ENCODE measurements at regions not wholly inside any gene's neighbourhood (a gene's known extent, or its start where the extent isn't known, plus 50 kb on each side); places are given as distances from the start of the nearest gene placed in this dataset.

- no peaks in the 10 kb centered on the region for H3K36me3 ChIP-seq (ENCODE audit: control insufficient read depth, insufficient read depth, low read length)
- DNase-seq, result no peak
- no peaks in the 10 kb centered on the region for H3K4me1 ChIP-seq (ENCODE audit: control insufficient read depth, insufficient read depth, low read length, poor library complexity, severe bottlenecking)
- no peak overlapping the region for H3K27ac ChIP-seq (ENCODE audit: insufficient read depth, low read length, poor library complexity, severe bottlenecking)
- H3K4me3 ChIP-seq (ENCODE audit: insufficient read depth, low read depth, low read length, poor library complexity, severe bottlenecking), result no peak overlapping the region
- H3K27me3 ChIP-seq (replicated peaks; ENCODE audit: control insufficient read depth, insufficient read depth, low read length, poor library complexity, severe bottlenecking), result no peaks in the 10 kb centered on the region
- no peaks in the 10 kb centered on the region for H3K9me3 ChIP-seq (ENCODE audit: control insufficient read depth, low read length)
These were observed 97.0 kb upstream of the RAB6C start for GRCh38 chr2:129882476-129882875.

GRCh38 chr2:129883121-129883520 lies 96.3 kb upstream of the RAB6C start:
- Histone ChIP-seq H3K9me3 (ENCODE audit: control insufficient read depth, low read length) (no peaks in the 10 kb centered on the region), H3K4me3 (ENCODE audit: insufficient read depth, low read depth, low read length, poor library complexity, severe bottlenecking) (no peak overlapping the region), H3K27ac (ENCODE audit: insufficient read depth, low read length, poor library complexity, severe bottlenecking) (no peak overlapping the region), H3K36me3 (ENCODE audit: control insufficient read depth, insufficient read depth, low read length) (no peaks in the 10 kb centered on the region), H3K4me1 (ENCODE audit: control insufficient read depth, insufficient read depth, low read length, poor library complexity, severe bottlenecking) (no peaks in the 10 kb centered on the region), H3K27me3 (replicated peaks; ENCODE audit: control insufficient read depth, insufficient read depth, low read length, poor library complexity, severe bottlenecking) (no peaks in the 10 kb centered on the region)
- DNase-seq, result no peak

- Histone ChIP-seq H3K9me3 (ENCODE audit: control insufficient read depth, low read length) (no peaks in the 10 kb centered on the region), H3K4me3 (ENCODE audit: insufficient read depth, low read depth, low read length, poor library complexity, severe bottlenecking) (no peak overlapping the region), H3K27me3 (replicated peaks; ENCODE audit: control insufficient read depth, insufficient read depth, low read length, poor library complexity, severe bottlenecking) (no peaks in the 10 kb centered on the region), H3K4me1 (ENCODE audit: control insufficient read depth, insufficient read depth, low read length, poor library complexity, severe bottlenecking) (no peaks in the 10 kb centered on the region), H3K27ac (ENCODE audit: insufficient read depth, low read length, poor library complexity, severe bottlenecking) (no peak overlapping the region), H3K36me3 (ENCODE audit: control insufficient read depth, insufficient read depth, low read length) (no peaks in the 10 kb centered on the region)
- no peak for DNase-seq
These were observed 95.2 kb upstream of the RAB6C start for GRCh38 chr2:129884221-129884786.

DNA sequence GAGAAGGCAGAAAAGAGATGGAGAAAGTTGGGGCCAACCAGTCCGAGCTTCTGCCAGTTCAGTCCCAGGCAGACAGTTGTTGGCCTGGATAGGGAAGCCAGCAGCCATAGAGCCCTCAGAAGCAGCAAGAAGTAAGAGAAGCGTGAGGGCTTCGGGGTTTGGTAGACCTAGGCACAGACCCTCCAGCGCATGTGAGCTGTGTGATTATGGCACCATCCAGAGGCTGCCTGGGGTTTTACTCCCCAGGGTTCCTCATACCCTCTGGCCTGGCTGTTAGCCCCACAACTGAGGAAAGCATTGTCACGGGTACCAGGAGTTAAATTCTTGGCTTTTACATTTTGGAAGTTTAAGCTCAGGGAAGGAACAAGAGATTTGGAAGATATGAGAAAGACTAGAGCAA lies 93.7 kb upstream of the RAB6C start:
- no peaks in the 10 kb centered on the region for H3K36me3 ChIP-seq (ENCODE audit: control insufficient read depth, insufficient read depth, low read length)
- H3K9me3 ChIP-seq (ENCODE audit: control insufficient read depth, low read length), result no peaks in the 10 kb centered on the region
- no peak for DNase-seq
- no peaks in the 10 kb centered on the region for H3K4me1 ChIP-seq (ENCODE audit: control insufficient read depth, insufficient read depth, low read length, poor library complexity, severe bottlenecking)
- no peak overlapping the region for H3K4me3 ChIP-seq (ENCODE audit: insufficient read depth, low read depth, low read length, poor library complexity, severe bottlenecking)
- no peaks in the 10 kb centered on the region for H3K27me3 ChIP-seq (replicated peaks; ENCODE audit: control insufficient read depth, insufficient read depth, low read length, poor library complexity, severe bottlenecking)
- no peak overlapping the region for H3K27ac ChIP-seq (ENCODE audit: insufficient read depth, low read length, poor library complexity, severe bottlenecking)

- Histone ChIP-seq H3K4me1 (ENCODE audit: control insufficient read depth, insufficient read depth, low read length, poor library complexity, severe bottlenecking) (no peaks in the 10 kb centered on the region), H3K36me3 (ENCODE audit: control insufficient read depth, insufficient read depth, low read length) (no peaks in the 10 kb centered on the region), H3K4me3 (ENCODE audit: insufficient read depth, low read depth, low read length, poor library complexity, severe bottlenecking) (no peak overlapping the region), H3K27me3 (replicated peaks; ENCODE audit: control insufficient read depth, insufficient read depth, low read length, poor library complexity, severe bottlenecking) (no peaks in the 10 kb centered on the region), H3K27ac (ENCODE audit: insufficient read depth, low read length, poor library complexity, severe bottlenecking) (no peak overlapping the region), H3K9me3 (ENCODE audit: control insufficient read depth, low read length) (no peaks in the 10 kb centered on the region)
- DNase-seq, result no peak
These were observed 91.7 kb upstream of the RAB6C start for GRCh38 chr2:129887688-129888266.

DNA sequence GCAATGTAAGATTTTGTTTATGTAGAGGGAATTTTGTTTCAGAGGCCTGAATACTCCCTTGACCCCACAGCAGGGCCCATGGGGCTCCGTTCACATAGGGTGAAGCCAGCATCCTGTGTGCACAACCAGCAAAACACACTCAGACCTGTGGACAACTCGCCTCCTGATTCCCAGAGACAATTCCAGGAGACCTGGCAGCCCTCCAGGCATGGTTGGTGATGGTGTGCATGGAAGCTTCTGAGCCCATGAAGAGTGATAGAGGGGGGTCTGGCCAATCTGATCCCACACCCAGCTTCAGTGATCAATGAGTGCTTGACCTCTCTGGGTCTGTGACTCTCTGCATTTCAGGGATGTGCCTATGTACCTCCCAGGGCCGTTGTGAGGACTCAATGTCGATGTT lies 91.0 kb upstream of the RAB6C start:
- no peak for DNase-seq
- Histone ChIP-seq H3K4me1 (ENCODE audit: control insufficient read depth, insufficient read depth, low read length, poor library complexity, severe bottlenecking) (no peaks in the 10 kb centered on the region), H3K27me3 (replicated peaks; ENCODE audit: control insufficient read depth, insufficient read depth, low read length, poor library complexity, severe bottlenecking) (no peaks in the 10 kb centered on the region), H3K9me3 (ENCODE audit: control insufficient read depth, low read length) (no peaks in the 10 kb centered on the region), H3K27ac (ENCODE audit: insufficient read depth, low read length, poor library complexity, severe bottlenecking) (no peak overlapping the region), H3K4me3 (ENCODE audit: insufficient read depth, low read depth, low read length, poor library complexity, severe bottlenecking) (no peak overlapping the region), H3K36me3 (ENCODE audit: control insufficient read depth, insufficient read depth, low read length) (no peaks in the 10 kb centered on the region)

- DNase-seq, result no peak
These were observed 90.6 kb upstream of the RAB6C start for GRCh38 chr2:129888896-129889295.

DNA sequence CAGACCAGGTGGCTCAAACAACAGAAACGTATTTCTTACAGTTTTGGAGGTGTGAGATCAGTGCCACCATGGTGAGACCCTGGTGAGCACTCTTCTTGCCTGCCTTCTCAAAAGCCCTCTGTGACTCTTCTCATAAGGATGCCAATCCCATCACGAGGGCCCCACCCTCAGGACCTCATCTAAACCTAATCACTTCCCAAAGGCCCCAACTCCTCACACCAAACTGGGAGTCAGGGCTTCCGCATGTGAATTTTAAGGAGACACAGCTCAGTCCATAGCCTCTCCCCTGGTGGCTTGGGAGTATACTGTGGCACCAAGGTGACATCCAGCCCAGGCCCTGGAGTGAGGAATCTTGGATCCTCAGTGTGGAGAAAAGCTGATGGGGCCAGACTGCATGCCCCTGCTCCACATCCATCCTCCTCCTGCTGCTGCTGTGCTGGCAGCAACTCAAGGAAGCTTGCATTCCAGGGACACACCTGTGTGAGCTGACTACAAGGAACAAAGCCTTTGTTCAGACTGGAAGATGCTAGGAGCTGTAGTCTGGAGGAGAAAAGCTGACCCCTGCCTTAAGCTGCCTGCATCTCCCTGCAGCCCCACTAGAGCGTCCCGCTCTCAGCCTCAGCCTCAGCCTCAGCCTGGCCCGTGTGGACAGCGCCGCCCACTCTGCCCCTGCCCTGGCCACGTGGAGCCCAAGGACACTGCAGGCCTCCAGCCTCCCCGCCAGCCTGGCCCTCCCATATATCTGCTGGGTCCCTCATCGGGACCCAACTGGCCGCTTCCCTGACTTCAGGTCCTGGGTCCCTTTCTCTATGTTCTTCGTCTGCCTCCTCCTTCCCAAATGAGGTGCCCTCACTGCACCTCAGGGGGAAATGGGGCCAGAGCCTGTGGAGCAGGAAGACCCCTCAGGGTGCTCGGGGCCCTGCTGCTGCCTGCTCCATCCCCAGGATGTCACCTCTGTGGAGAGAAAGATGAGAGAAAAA lies 87.8 kb upstream of the RAB6C start:
- DNase-seq, result no peak
- no peaks in the 10 kb centered on the region for H3K4me1 ChIP-seq (ENCODE audit: control insufficient read depth, insufficient read depth, low read length, poor library complexity, severe bottlenecking)
- H3K27ac ChIP-seq (ENCODE audit: insufficient read depth, low read length, poor library complexity, severe bottlenecking), result no peak overlapping the region
- no peak overlapping the region for H3K4me3 ChIP-seq (ENCODE audit: insufficient read depth, low read depth, low read length, poor library complexity, severe bottlenecking)
- no peaks in the 10 kb centered on the region for H3K9me3 ChIP-seq (ENCODE audit: control insufficient read depth, low read length)
- no peaks in the 10 kb centered on the region for H3K27me3 ChIP-seq (replicated peaks; ENCODE audit: control insufficient read depth, insufficient read depth, low read length, poor library complexity, severe bottlenecking)
- H3K36me3 ChIP-seq (ENCODE audit: control insufficient read depth, insufficient read depth, low read length), result no peaks in the 10 kb centered on the region

More at GRCh38 chr2:129888896-129889295, 90.6 kb upstream of the RAB6C start:
- Histone ChIP-seq H3K27me3 (replicated peaks; ENCODE audit: control insufficient read depth, insufficient read depth, low read length, poor library complexity, severe bottlenecking) (no peaks in the 10 kb centered on the region), H3K4me1 (ENCODE audit: control insufficient read depth, insufficient read depth, low read length, poor library complexity, severe bottlenecking) (no peaks in the 10 kb centered on the region), H3K27ac (ENCODE audit: insufficient read depth, low read length, poor library complexity, severe bottlenecking) (no peak overlapping the region), H3K36me3 (ENCODE audit: control insufficient read depth, insufficient read depth, low read length) (no peaks in the 10 kb centered on the region), H3K9me3 (ENCODE audit: control insufficient read depth, low read length) (no peaks in the 10 kb centered on the region), H3K4me3 (ENCODE audit: insufficient read depth, low read depth, low read length, poor library complexity, severe bottlenecking) (no peak overlapping the region)

DNA sequence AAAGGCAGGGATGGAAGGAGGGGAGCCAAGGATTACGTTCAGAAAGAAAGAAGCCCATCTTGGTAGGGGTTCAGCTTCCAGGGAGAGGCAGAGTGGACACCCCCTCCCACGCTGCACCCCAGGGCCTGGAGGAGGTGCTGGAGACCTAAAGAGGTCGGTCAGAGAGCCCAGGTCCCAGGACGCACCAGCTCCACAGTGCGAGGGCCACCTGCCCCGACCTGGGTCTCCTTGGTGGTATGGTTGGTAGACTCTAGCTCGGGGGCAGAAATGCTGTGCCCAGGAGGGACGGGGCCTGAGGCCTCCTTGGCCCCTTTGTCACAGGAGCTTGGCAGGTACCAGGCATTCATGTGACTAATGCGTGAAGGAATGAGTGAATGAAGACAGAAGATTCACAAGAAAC lies 87.1 kb upstream of the RAB6C start:
- H3K27ac ChIP-seq (ENCODE audit: insufficient read depth, low read length, poor library complexity, severe bottlenecking), result no peak overlapping the region
- no peaks in the 10 kb centered on the region for H3K36me3 ChIP-seq (ENCODE audit: control insufficient read depth, insufficient read depth, low read length)
- no peak for DNase-seq
- H3K27me3 ChIP-seq (replicated peaks; ENCODE audit: control insufficient read depth, insufficient read depth, low read length, poor library complexity, severe bottlenecking), result no peaks in the 10 kb centered on the region
- H3K4me1 ChIP-seq (ENCODE audit: control insufficient read depth, insufficient read depth, low read length, poor library complexity, severe bottlenecking), result no peaks in the 10 kb centered on the region
- H3K4me3 ChIP-seq (ENCODE audit: insufficient read depth, low read depth, low read length, poor library complexity, severe bottlenecking), result no peak overlapping the region
- no peaks in the 10 kb centered on the region for H3K9me3 ChIP-seq (ENCODE audit: control insufficient read depth, low read length)

DNA sequence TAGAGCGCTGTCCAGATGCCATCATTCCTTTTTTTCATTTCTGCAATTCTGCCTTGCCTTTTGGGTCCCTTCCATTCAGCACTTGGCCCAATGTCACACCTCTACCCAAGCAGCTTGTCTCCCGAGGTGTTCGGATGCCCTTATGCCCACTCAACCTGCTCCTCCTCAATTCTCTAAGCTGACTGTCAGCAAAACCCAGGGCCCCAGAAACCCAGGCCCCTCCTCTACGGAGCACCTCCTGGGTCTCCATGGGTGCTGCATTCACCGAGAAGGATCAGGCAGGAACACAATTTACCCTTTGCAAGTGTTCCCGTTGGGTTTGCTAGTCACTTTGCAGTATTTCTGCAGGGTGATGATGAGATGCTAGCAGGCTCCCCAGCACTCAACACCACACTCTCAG lies 86.7 kb upstream of the RAB6C start:
- Histone ChIP-seq H3K9me3 (ENCODE audit: control insufficient read depth, low read length) (no peaks in the 10 kb centered on the region), H3K4me1 (ENCODE audit: control insufficient read depth, insufficient read depth, low read length, poor library complexity, severe bottlenecking) (no peaks in the 10 kb centered on the region), H3K27ac (ENCODE audit: insufficient read depth, low read length, poor library complexity, severe bottlenecking) (no peak overlapping the region), H3K4me3 (ENCODE audit: insufficient read depth, low read depth, low read length, poor library complexity, severe bottlenecking) (no peak overlapping the region), H3K36me3 (ENCODE audit: control insufficient read depth, insufficient read depth, low read length) (no peaks in the 10 kb centered on the region), H3K27me3 (replicated peaks; ENCODE audit: control insufficient read depth, insufficient read depth, low read length, poor library complexity, severe bottlenecking) (no peaks in the 10 kb centered on the region)
- DNase-seq, result no peak
